GM19438 (cell line): ENCODE measurements at regions not wholly inside any gene's neighbourhood (a gene's known extent, or its start where the extent isn't known, plus 50 kb on each side); places are given as distances from the start of the nearest gene placed in this dataset.

Experiments used
- ATAC-seq: cut with Tn5 transposase; IDR thresholded peaks from one replicate; pipeline ENCODE4 v1.9.1; 2021; ENCODE audit warnings: low read depth; ENCODE audit not compliant: unreplicated experiment

- no peak for ATAC-seq
These were observed 843.9 kb upstream of the DPPA4 start for GRCh38 chr3:110181226-110181625.

GRCh38 chr3:110184536-110184935, 847.2 kb upstream of the DPPA4 start:
- ATAC-seq, result no peak

GRCh38 chr3:110193074-110193473, 855.7 kb upstream of the DPPA4 start:
- no peak for ATAC-seq

- no peak for ATAC-seq
These were observed 861.6 kb upstream of the DPPA4 start for GRCh38 chr3:110198717-110199587.

GRCh38 chr3:110199588-110199943, 862.2 kb upstream of the DPPA4 start:
- ATAC-seq, result no peak

- no peak for ATAC-seq
These were observed 861.4 kb upstream of the NECTIN3 start for GRCh38 chr3:110210086-110210660.

- no peak for ATAC-seq
These were observed 845.0 kb upstream of the NECTIN3 start for GRCh38 chr3:110226645-110227044.

GRCh38 chr3:110227991-110228390, 843.6 kb upstream of the NECTIN3 start:
- ATAC-seq, result no peak

- no peak for ATAC-seq
These were observed 836.8 kb upstream of the NECTIN3 start for GRCh38 chr3:110234831-110235230.

GRCh38 chr3:110236976-110237610, 834.5 kb upstream of the NECTIN3 start:
- ATAC-seq, result no peak

- no peak for ATAC-seq
These were observed 828.5 kb upstream of the NECTIN3 start for GRCh38 chr3:110243081-110243480.

GRCh38 chr3:110246796-110247376, 824.7 kb upstream of the NECTIN3 start:
- ATAC-seq, result no peak

GRCh38 chr3:110248666-110249065, 823.0 kb upstream of the NECTIN3 start:
- no peak for ATAC-seq

- ATAC-seq, result no peak
These were observed 817.8 kb upstream of the NECTIN3 start for GRCh38 chr3:110253794-110254193.

- no peak for ATAC-seq
These were observed 817.0 kb upstream of the NECTIN3 start for GRCh38 chr3:110254591-110254990.

GRCh38 chr3:110261141-110261540, 810.5 kb upstream of the NECTIN3 start:
- no peak for ATAC-seq

- ATAC-seq, result no peak
These were observed 808.7 kb upstream of the NECTIN3 start for GRCh38 chr3:110262896-110263295.

GRCh38 chr3:110265302-110265701, 806.3 kb upstream of the NECTIN3 start:
- no peak for ATAC-seq

- no peak for ATAC-seq
These were observed 804.2 kb upstream of the NECTIN3 start for GRCh38 chr3:110267304-110267845.

GRCh38 chr3:110272525-110272924, 799.1 kb upstream of the NECTIN3 start:
- ATAC-seq, result no peak

GRCh38 chr3:110291886-110292501, 779.6 kb upstream of the NECTIN3 start:
- no peak for ATAC-seq
